Body of pancreas (tissue), 4 donors: ENCODE measurements at regions not wholly inside any gene's neighbourhood (a gene's known extent, or its start where the extent isn't known, plus 50 kb on each side); places are given as distances from the start of the nearest gene placed in this dataset.

Experiments used
- ATAC-seq: fragments of 150-250 bp; one replicate; pipeline ENCODE4 v1.9.1; 2016
- DNase-seq, 4 donors: peaks; one replicate each; pipeline ENCODE4 v3.0.0-alpha.2; 2019
- H3K27ac ChIP-seq, 4 donors: fragments of 200-600 bp; sonication (generic); 1 replicate in 3 of 4; 2 replicates in 1 of 4; pipeline versions ENCODE4 v1.5.1 to v1.6.1; 2016 to 2019; ENCODE audit warnings: mild to moderate bottlenecking in 1 of 4, mixed read lengths in 1 of 4, moderate library complexity in 1 of 4
- H3K27me3 ChIP-seq, 2 donors: fragments of 200-600 bp; sonication (generic); one replicate each; pipeline ENCODE4 v1.6.0; 2016; ENCODE audit warnings: mild to moderate bottlenecking in 1 of 2
- H3K36me3 ChIP-seq, 2 donors: fragments of 200-600 bp; sonication (generic); replicated peaks in 1 of 2; 2 replicates each; pipeline ENCODE4 v1.5.1; 2016; ENCODE audit warnings: low read depth in 2 of 2; ENCODE audit not compliant: insufficient read depth in 1 of 2
- H3K4me1 ChIP-seq: fragments of 200-600 bp; sonication (generic); one replicate; pipeline ENCODE4 v1.6.0; 2016
- H3K4me3 ChIP-seq, 2 donors: fragments of 200-600 bp; sonication (generic); 1 replicate in 1 of 2; 2 replicates in 1 of 2; pipeline ENCODE4 v1.5.1; 2016 to 2019
- H3K9me3 ChIP-seq, 3 donors: fragments of 200-600 bp; sonication (generic); 1 replicate in 2 of 3; 2 replicates in 1 of 3; pipeline ENCODE4 v1.5.1; 2016
- POLR2A ChIP-seq, 3 donors: fragments of 450-650 bp; IDR thresholded peaks; one replicate each; pipeline ENCODE4 v1.6.1; 2016; ENCODE audit warnings: antibody characterized with exemption in 3 of 3, mild to moderate bottlenecking in 2 of 3
- WGBS, 2 donors: methylation state at CpG; one replicate each; pipeline ENCODE4 v1.1.5; 2017; 5-methylcytosine and 5-hydroxymethylcytosine counted together
- intact Hi-C: fragments of 100-400 bp; cut with DNase I; formaldehyde crosslinking; loops from one replicate; pipeline ENCODE4 v1.15.1; 2023
- TF ChIP-seq, protein P1 (sequence below), 7 experiments: fragments of 450-650 bp in 4 of 7; fragments of 200-600 bp in 3 of 7; sonication (generic) in 3 of 7; IDR thresholded peaks; one replicate each; pipeline ENCODE4 v1.5.1; 2016 to 2019; ENCODE audit warnings: antibody characterized with exemption in 7 of 7

DNA sequence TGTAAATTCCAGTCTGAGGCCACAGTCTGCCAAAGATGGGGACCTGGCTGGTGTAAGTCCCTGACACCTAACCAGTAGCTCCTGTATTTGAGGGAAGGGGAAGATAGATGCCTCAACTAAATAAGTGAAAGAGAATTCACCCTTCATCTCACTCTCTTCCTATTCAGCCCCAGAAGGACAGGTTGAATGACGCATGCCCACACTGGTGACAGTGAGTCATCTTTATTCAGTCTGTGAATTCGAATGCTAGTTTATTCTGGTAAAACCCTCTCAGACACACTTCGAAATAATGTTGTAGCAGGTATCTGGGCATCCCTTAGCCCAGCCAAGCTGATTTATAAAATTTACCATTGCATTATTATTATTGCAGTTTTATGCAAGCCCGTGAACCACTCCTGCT is 617.0 kb upstream of the PRMT6 start:
- no peaks in the 10 kb centered on the region for H3K27me3 ChIP-seq
- no peak overlapping the region for H3K27ac ChIP-seq
- no peak for DNase-seq
- H3K4me3 ChIP-seq = no peak overlapping the region
- no peaks in the 10 kb centered on the region for H3K36me3 ChIP-seq
- intact Hi-C loops = no loop called here
- no peaks in the 10 kb centered on the region for H3K4me1 ChIP-seq
- no peak for TF ChIP-seq POLR2A (IDR thresholded peaks at IDR 0.05)
- TF ChIP-seq, protein P1, sequence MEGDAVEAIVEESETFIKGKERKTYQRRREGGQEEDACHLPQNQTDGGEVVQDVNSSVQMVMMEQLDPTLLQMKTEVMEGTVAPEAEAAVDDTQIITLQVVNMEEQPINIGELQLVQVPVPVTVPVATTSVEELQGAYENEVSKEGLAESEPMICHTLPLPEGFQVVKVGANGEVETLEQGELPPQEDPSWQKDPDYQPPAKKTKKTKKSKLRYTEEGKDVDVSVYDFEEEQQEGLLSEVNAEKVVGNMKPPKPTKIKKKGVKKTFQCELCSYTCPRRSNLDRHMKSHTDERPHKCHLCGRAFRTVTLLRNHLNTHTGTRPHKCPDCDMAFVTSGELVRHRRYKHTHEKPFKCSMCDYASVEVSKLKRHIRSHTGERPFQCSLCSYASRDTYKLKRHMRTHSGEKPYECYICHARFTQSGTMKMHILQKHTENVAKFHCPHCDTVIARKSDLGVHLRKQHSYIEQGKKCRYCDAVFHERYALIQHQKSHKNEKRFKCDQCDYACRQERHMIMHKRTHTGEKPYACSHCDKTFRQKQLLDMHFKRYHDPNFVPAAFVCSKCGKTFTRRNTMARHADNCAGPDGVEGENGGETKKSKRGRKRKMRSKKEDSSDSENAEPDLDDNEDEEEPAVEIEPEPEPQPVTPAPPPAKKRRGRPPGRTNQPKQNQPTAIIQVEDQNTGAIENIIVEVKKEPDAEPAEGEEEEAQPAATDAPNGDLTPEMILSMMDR (IDR thresholded peaks at IDR 0.05) = no peak
- ATAC-seq = no peak
- 52 to 58% methylated on average over 4 of the region's 4 CpGs for WGBS, 2 donors
- H3K9me3 ChIP-seq = no peaks in the 10 kb centered on the region

DNA sequence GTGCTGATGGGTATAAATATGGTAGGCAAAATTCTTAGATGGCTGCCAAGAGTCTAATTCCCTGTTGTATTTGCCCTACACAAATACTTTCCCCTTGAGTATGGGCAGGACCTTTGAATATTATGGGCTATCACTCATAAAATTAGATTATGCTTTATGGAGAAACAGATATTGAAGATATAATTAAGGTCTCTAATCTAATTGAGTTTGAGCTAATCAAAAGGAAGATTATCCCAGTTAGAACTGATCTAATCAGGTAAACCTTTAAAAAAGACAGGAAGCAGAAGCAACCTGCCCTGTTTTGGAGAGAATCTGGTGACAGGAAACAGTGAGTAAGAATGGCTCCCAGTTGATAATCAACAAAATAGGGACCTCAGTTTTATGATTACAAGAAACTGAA is 609.0 kb upstream of the PRMT6 start:
- no peak for TF ChIP-seq POLR2A (IDR thresholded peaks at IDR 0.05)
- TF ChIP-seq, protein P1 (IDR thresholded peaks at IDR 0.05) = no peak

DNA sequence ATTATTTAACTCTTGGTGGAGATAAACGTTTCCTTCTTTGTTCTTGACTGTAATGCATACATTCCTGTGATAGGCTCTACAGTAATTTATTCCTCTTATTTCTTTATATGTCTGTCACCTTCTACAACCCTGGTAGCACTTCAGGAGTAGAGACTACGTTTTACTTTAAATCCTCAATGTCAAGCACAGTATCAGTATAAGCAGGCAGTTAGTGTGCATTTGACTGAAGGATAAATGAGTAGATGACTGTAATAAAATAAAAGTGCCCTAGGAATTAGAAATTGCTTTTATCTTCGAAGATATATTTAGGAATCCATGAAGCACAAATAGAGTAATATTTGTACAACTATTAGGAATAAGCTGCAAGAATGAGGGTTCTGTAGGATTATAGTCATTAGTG is 599.6 kb upstream of the PRMT6 start:
- WGBS, 2 donors = 22 to 42% methylated on average over 3 of the region's 3 CpGs
- Histone ChIP-seq H3K36me3 (no peaks in the 10 kb centered on the region), H3K4me1 (no peaks in the 10 kb centered on the region), H3K9me3 (no peaks in the 10 kb centered on the region), H3K27me3 (no peaks in the 10 kb centered on the region), H3K4me3 (no peak overlapping the region), H3K27ac (no peak overlapping the region)
- intact Hi-C loops = no loop called here
- no peak for DNase-seq
- no peak for TF ChIP-seq POLR2A (IDR thresholded peaks at IDR 0.05)
- TF ChIP-seq, protein P1 (IDR thresholded peaks at IDR 0.05) = no peak
- ATAC-seq = no peak

More for the DNA sequence above, 609.0 kb upstream of the PRMT6 start:
- Histone ChIP-seq H3K27ac (no peak overlapping the region), H3K27me3 (no peaks in the 10 kb centered on the region), H3K9me3 (no peaks in the 10 kb centered on the region), H3K4me3 (no peak overlapping the region), H3K4me1 (no peaks in the 10 kb centered on the region), H3K36me3 (no peaks in the 10 kb centered on the region)
- intact Hi-C loops = no loop called here
- ATAC-seq (no peak), DNase-seq (no peak)

GRCh38 chr1:106457368-106457767 is 599.1 kb upstream of the PRMT6 start:
- Histone ChIP-seq H3K27me3 (no peaks in the 10 kb centered on the region), H3K4me1 (no peaks in the 10 kb centered on the region), H3K9me3 (no peaks in the 10 kb centered on the region), H3K36me3 (no peaks in the 10 kb centered on the region), H3K27ac (no peak overlapping the region), H3K4me3 (no peak overlapping the region)
- ATAC-seq (no peak), DNase-seq (no peak)
- no peak for TF ChIP-seq POLR2A (IDR thresholded peaks at IDR 0.05)
- TF ChIP-seq, protein P1 (IDR thresholded peaks at IDR 0.05) = no peak
- intact Hi-C loops = no loop called here
- 40 to 67% methylated on average over 1 of the region's 1 CpG for WGBS, 2 donors

DNA sequence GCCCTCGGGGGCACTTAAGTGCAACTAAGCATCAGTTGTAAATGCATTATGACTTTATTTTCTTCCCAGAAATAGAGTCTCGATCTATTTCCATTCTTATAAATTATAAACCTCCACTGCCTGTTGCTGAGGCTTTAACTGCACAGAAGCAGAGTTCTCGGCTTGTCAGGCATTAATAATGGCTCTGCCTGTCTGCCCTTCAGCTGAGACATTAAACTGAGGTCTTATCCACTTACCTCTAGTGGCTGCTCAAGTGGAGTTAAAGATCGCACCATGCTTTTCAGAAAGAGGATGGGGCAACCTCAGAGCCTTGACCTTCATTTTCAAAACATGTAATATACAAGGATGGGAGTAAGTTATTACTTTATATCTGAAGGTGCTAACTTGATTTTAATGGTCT is 597.6 kb upstream of the PRMT6 start:
- Histone ChIP-seq H3K4me1 (no peaks in the 10 kb centered on the region), H3K27ac (no peak overlapping the region), H3K36me3 (no peaks in the 10 kb centered on the region), H3K9me3 (no peaks in the 10 kb centered on the region), H3K27me3 (no peaks in the 10 kb centered on the region), H3K4me3 (no peak overlapping the region)
- DNase-seq (no peak), ATAC-seq (no peak)
- WGBS, 2 donors = 52 to 63% methylated on average over 4 of the region's 4 CpGs
- no peak for TF ChIP-seq POLR2A (IDR thresholded peaks at IDR 0.05)
- TF ChIP-seq, protein P1 (IDR thresholded peaks at IDR 0.05) = no peak
- intact Hi-C loops = no loop called here
